SJCRH30 (cell line): ENCODE measurements at regions not wholly inside any gene's neighbourhood (a gene's known extent, or its start where the extent isn't known, plus 50 kb on each side); places are given as distances from the start of the nearest gene placed in this dataset.

Experiments used
- DNase-seq, 2 experiments: peaks; one replicate each; pipeline ENCODE4 v3.0.0-alpha.2; 2015 to 2020
- H3K27ac ChIP-seq: fragments of 250-450 bp; sonication (Bioruptor Pico); 2 replicates; pipeline ENCODE4 v1.5.1; 2020; ENCODE audit warnings: mild to moderate bottlenecking, moderate library complexity
- H3K27me3 ChIP-seq: fragments of 250-450 bp; sonication (Bioruptor Pico); 2 replicates; pipeline ENCODE4 v1.5.1; 2020; ENCODE audit warnings: mild to moderate bottlenecking, moderate library complexity
- H3K36me3 ChIP-seq: fragments of 250-450 bp; sonication (Bioruptor Pico); 2 replicates; pipeline ENCODE4 v1.5.1; 2020; ENCODE audit warnings: mild to moderate bottlenecking, moderate library complexity
- H3K4me1 ChIP-seq: fragments of 250-450 bp; sonication (Bioruptor Pico); 2 replicates; pipeline ENCODE4 v1.5.1; 2020; ENCODE audit warnings: mild to moderate bottlenecking, moderate library complexity
- H3K4me3 ChIP-seq: fragments of 250-450 bp; sonication (Bioruptor Pico); 2 replicates; pipeline ENCODE4 v1.5.1; 2020; ENCODE audit warnings: mild to moderate bottlenecking, moderate library complexity
- H3K9me3 ChIP-seq: fragments of 250-450 bp; sonication (Bioruptor Pico); replicated peaks from 2 replicates; pipeline ENCODE4 v1.5.1; 2020; ENCODE audit warnings: mild to moderate bottlenecking, moderate library complexity

DNA sequence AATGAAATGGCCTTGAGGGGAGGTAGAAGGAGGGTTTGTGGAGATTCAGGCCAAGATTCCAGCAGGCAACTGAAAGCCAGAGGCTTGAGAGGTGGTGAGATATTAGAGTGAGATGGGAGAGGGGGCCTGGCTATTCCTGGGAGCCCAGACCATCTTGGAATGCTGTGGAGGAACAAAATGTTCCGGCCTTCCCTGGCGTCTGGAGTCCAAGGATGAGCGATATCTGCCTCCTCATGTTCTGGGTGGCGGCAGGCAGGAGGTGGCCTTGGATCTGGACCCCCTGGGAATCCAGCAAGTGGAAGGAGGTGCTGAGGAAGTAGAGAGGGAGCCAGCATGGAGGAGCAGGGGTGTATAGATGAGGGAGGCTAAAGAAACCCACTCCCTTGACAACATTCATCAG, 335.9 kb downstream of the CYP26B1 start:
- no peaks in the 10 kb centered on the region for H3K27me3 ChIP-seq
- no peak for DNase-seq
- no peak overlapping the region for H3K4me3 ChIP-seq
- no peak overlapping the region for H3K27ac ChIP-seq
- H3K4me1 ChIP-seq = peaks cover 24% of the 10 kb centered on the region
- no peaks in the 10 kb centered on the region for H3K36me3 ChIP-seq
- no peaks in the 10 kb centered on the region for H3K9me3 ChIP-seq

GRCh38 chr2:71811157-71811556, 336.5 kb downstream of the CYP26B1 start:
- H3K27ac ChIP-seq = no peak overlapping the region
- no peaks in the 10 kb centered on the region for H3K36me3 ChIP-seq
- no peaks in the 10 kb centered on the region for H3K27me3 ChIP-seq
- no peak overlapping the region for H3K4me3 ChIP-seq
- H3K4me1 ChIP-seq = peaks cover 24% of the 10 kb centered on the region
- H3K9me3 ChIP-seq = no peaks in the 10 kb centered on the region
- DNase-seq = no peak

- peak overlapping the region; percentile 43 for H3K27ac ChIP-seq
- H3K9me3 ChIP-seq = no peaks in the 10 kb centered on the region
- H3K36me3 ChIP-seq = no peaks in the 10 kb centered on the region
- H3K27me3 ChIP-seq = no peaks in the 10 kb centered on the region
- H3K4me3 ChIP-seq = no peak overlapping the region
- peak; percentile 76 to 78 for DNase-seq
- peaks cover 19% of the 10 kb centered on the region for H3K4me1 ChIP-seq
These were observed 339.8 kb downstream of the CYP26B1 start for GRCh38 chr2:71807581-71808451.

DNA sequence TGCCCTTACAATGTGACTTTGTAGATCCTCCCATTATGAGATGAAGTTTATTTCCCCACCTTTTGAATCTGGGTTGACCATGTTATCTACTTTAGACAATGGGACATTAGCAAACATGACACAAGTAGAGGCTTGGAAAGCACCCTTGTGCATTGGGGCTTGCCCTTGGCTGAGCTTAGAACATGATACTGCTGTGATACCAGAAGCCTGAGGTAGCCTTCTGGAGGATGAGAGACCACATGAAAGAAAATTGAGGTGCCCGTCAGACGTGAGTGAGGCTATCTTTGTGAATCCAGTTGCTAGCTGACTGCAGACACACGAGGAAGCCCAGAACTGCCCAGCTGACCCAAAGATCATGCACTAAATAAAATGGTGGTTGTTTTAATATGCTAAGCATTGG, 341.2 kb downstream of the CYP26B1 start:
- Histone ChIP-seq H3K4me3 (no peak overlapping the region), H3K9me3 (no peaks in the 10 kb centered on the region), H3K4me1 (peaks cover 19% of the 10 kb centered on the region), H3K27ac (no peak overlapping the region), H3K36me3 (no peaks in the 10 kb centered on the region), H3K27me3 (no peaks in the 10 kb centered on the region)
- no peak for DNase-seq

DNA sequence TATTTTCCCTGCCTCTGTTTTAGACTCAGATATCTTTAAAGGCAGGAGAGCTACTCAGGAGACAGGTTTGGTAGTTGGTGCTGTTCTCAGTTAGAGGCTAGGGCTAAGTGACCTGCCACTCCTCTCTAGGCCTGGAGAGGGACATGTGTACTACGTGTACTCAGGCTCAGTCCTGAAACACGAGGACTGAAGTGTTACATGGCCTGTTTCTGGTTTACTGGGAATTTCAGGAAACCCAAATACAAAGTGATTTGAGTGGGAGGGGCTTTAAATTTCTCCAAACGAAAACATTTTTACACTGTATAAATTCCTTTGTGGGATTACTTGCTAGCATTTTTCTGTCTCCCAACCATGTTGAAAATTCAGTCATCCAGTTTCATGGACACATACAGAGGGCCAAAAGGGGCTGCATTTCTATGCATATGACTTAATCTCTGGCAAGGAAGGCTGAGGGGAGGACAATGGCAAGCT, 343.3 kb downstream of the CYP26B1 start:
- Histone ChIP-seq H3K27ac (no peak overlapping the region), H3K4me1 (peaks cover 34% of the 10 kb centered on the region), H3K36me3 (no peaks in the 10 kb centered on the region), H3K4me3 (no peak overlapping the region), H3K9me3 (no peaks in the 10 kb centered on the region), H3K27me3 (no peaks in the 10 kb centered on the region)
- DNase-seq = no peak

- no peak for DNase-seq
- no peaks in the 10 kb centered on the region for H3K27me3 ChIP-seq
- H3K9me3 ChIP-seq = no peaks in the 10 kb centered on the region
- no peak overlapping the region for H3K4me3 ChIP-seq
- no peaks in the 10 kb centered on the region for H3K36me3 ChIP-seq
- H3K27ac ChIP-seq = no peak overlapping the region
- peaks cover 33% of the 10 kb centered on the region for H3K4me1 ChIP-seq
These were observed 344.3 kb downstream of the CYP26B1 start for GRCh38 chr2:71803398-71803797.

DNA sequence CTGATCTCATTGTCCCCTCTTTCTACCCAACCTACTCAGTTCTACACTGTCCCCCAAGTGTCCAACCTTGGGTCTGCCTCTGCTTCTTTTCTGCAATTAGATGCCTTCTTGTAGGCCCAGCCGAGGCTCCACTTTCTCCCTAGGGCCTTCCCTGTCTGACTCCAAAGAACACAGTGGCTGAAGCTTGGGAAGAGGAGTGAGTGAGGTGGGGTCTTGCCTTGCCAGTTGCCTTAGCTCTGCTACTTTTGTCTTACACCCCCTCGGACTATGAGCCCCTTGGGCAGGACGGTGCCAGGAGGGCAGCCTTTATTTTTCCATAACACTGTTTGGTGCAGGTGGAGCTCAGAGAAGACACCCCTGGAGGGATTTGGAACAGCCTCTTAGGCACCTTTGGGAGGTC, 345.1 kb downstream of the CYP26B1 start:
- H3K36me3 ChIP-seq = no peaks in the 10 kb centered on the region
- peaks cover 32% of the 10 kb centered on the region for H3K4me1 ChIP-seq
- H3K27ac ChIP-seq = no peak overlapping the region
- H3K27me3 ChIP-seq = no peaks in the 10 kb centered on the region
- H3K9me3 ChIP-seq = no peaks in the 10 kb centered on the region
- no peak for DNase-seq
- no peak overlapping the region for H3K4me3 ChIP-seq

DNA sequence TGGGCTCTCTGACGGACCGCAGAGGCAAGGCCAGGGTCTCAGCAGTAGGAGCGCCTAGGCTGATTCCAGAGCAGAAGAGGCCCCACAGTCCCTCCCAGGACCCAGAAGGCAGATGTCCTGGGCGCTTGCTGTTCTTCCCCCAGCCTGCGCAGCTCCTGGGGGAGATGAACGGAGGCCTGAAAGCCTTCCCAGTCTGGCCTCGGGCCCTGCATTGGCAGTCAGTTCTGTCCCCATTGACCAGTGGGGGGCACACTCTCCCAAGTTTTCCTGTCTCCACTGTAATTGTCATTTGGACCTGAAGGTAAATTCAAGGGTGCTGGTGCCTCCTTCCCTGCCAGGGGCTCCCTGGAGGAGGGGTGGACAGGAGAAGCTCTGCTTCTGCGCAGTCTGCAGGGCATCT, 345.7 kb downstream of the CYP26B1 start:
- Histone ChIP-seq H3K36me3 (no peaks in the 10 kb centered on the region), H3K27ac (no peak overlapping the region), H3K4me3 (no peak overlapping the region), H3K27me3 (no peaks in the 10 kb centered on the region), H3K4me1 (peaks cover 36% of the 10 kb centered on the region), H3K9me3 (no peaks in the 10 kb centered on the region)
- peak; percentile 60 to 79 for DNase-seq

GRCh38 chr2:71801556-71801955, 346.1 kb downstream of the CYP26B1 start:
- no peak for DNase-seq
- Histone ChIP-seq H3K4me3 (no peak overlapping the region), H3K9me3 (no peaks in the 10 kb centered on the region), H3K27me3 (no peaks in the 10 kb centered on the region), H3K4me1 (peaks cover 40% of the 10 kb centered on the region), H3K36me3 (no peaks in the 10 kb centered on the region), H3K27ac (no peak overlapping the region)

DNA sequence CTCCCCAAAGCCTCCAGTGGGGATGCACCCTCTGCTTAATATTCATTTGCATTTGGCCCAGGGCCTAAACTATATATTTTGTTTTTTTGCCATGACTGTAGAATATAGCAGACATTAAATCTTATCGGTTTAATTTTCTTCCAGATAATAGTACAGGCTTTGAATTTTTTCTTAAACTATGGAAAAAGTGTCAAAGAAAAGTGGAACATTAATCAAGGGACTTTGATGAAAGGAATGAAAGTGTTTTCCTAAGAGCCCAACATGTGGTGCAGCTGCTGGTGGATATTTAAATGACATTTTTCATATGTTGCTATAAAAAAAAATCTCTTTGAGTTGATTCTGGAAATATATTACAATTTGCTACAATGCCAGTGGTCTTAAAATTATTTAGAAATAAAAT, 346.8 kb downstream of the CYP26B1 start:
- Histone ChIP-seq H3K4me1 (peaks cover 46% of the 10 kb centered on the region), H3K27ac (peak overlapping the region; percentile 42), H3K36me3 (no peaks in the 10 kb centered on the region), H3K9me3 (no peaks in the 10 kb centered on the region), H3K27me3 (no peaks in the 10 kb centered on the region), H3K4me3 (no peak overlapping the region)
- DNase-seq = no peak

- peak overlapping the region; percentile 42 for H3K27ac ChIP-seq
- H3K9me3 ChIP-seq = no peaks in the 10 kb centered on the region
- H3K4me1 ChIP-seq = peaks cover 52% of the 10 kb centered on the region
- no peak overlapping the region for H3K4me3 ChIP-seq
- DNase-seq = peak; percentile 71 to 78
- H3K27me3 ChIP-seq = no peaks in the 10 kb centered on the region
- H3K36me3 ChIP-seq = no peaks in the 10 kb centered on the region
These were observed 346.9 kb downstream of the DYSF start for GRCh38 chr2:71800106-71800809.

DNA sequence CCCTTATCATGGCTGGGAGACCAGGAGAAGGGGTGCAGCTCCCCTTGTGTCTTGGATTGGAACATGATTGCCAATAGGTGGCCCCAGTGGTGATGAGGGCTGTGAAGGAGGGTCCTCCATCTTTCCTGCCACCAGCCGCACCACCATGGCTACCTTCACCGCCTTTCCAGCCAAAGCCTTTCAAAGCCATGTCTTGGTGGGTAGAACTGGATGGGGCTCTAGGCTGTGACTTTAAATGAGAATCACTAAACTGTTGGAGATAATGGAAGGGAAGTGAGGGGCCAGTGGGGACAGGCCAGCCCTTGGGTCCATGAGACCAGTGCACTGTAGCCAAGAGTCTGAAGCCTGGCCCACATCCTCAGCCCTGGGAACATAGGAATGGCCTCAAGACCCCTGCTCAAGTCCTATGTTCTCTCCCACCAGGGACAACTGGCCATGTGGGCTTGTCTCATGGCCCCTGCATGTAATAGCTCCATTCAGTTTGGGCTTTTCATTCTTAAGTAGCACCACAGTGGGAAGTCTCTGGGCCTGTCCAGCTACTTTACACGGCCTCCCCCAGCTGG, 345.7 kb downstream of the DYSF start:
- no peaks in the 10 kb centered on the region for H3K36me3 ChIP-seq
- H3K4me1 ChIP-seq = peaks cover 60% of the 10 kb centered on the region
- H3K27ac ChIP-seq = no peak overlapping the region
- no peaks in the 10 kb centered on the region for H3K27me3 ChIP-seq
- no peak overlapping the region for H3K4me3 ChIP-seq
- no peaks in the 10 kb centered on the region for H3K9me3 ChIP-seq
- DNase-seq = no peak

DNA sequence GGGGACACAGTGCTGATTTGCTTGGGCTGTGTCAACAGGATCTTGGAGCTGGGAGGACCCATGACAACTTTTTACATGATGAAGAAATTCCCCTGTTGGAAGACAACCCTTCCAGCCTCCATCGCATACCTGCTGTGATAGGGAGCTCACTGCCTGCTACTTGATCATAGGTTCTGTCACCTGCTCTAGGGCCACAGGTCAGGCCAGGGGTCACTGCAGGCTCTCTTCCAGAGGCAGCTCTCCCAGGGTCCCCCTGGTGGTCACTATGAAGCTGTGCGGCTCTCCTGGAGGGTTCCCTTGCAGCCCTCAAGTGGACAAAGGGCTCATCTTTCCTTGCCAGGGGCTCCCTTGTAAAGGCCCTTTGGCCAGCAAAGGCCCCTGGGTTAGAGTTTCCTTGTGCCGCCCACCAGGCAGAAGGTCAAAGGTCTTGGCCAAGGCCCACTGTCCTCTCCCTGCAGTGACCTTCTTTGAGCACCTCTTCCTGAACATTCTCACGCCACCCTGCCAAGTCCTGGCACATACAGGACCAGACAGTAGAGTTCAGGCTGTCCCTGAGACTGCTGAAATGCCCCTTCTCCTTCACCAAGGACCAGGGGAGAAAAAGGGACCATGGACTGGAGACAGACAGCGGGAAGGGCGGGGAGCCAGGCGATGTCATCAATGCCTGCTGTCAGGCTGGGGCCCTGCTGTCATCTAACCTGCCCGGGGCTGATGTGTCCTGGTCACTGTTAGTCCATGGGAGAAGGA, 345.1 kb downstream of the DYSF start:
- H3K36me3 ChIP-seq = no peaks in the 10 kb centered on the region
- no peaks in the 10 kb centered on the region for H3K27me3 ChIP-seq
- peaks cover 66% of the 10 kb centered on the region for H3K4me1 ChIP-seq
- peak; percentile 41 to 64 for DNase-seq
- H3K9me3 ChIP-seq = no peaks in the 10 kb centered on the region
- no peak overlapping the region for H3K4me3 ChIP-seq
- no peak overlapping the region for H3K27ac ChIP-seq

DNA sequence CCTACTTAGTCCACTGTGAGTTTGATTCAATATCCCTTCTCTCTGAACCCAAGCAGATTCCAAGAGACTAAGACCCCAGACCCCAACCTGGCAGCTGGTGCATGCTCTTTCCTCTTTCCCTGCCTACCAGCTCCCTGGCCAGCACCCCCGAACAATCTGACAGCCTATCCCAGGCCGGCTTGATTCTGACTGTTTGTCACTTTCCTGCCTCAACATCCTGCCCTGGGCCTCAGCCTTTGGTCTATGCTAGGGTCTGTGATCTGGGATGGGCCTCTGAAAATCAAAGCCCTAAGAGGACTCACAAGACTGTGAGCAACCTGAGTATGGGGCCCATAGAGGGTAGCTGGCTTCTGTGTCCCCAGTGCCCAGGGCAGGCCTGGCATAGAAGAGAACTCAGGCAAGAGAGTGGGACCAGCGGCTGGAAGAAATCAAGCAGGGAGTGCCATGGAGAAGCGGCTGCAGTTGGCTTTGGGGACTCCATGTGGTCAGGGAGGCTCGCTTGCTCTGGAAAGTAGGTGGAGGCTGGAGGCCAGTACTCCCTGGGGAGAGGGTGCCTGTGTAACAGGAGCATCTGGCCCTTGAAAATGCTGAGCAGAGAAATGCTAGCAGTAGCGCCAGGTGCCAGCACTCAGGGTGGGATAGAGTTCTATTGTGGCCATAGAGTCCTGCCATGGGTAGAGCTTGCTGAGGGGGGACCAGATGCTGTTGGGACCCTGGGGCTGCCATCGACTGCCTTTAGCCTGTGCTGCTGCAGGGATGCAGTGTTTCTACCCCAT, 343.9 kb downstream of the DYSF start:
- Histone ChIP-seq H3K27me3 (no peaks in the 10 kb centered on the region), H3K4me3 (no peak overlapping the region), H3K9me3 (no peaks in the 10 kb centered on the region), H3K4me1 (peaks cover 69% of the 10 kb centered on the region), H3K27ac (peak overlapping the region; percentile 71), H3K36me3 (no peaks in the 10 kb centered on the region)
- DNase-seq = peak; percentile 27 to 45
